Omental fat pad (tissue), 3 donors: ENCODE measurements at regions not wholly inside any gene's neighbourhood (a gene's known extent, or its start where the extent isn't known, plus 50 kb on each side); places are given as distances from the start of the nearest gene placed in this dataset.

Experiments used
- ATAC-seq: fragments of 150-250 bp; one replicate; pipeline ENCODE4 v1.9.1; 2016; ENCODE audit warnings: mild to moderate bottlenecking, moderate library complexity; ENCODE audit not compliant: low FRiP score
- DNase-seq: peaks from one replicate; pipeline ENCODE4 v3.0.0-alpha.2; 2019; ENCODE audit warnings: low spot score
- TF ChIP-seq, protein P1 (sequence below), 3 donors: fragments of 450-650 bp; IDR thresholded peaks; one replicate each; pipeline ENCODE4 v1.5.1; 2016 to 2017; ENCODE audit warnings: antibody characterized with exemption in 3 of 3, mild to moderate bottlenecking in 3 of 3, moderate library complexity in 2 of 3

DNA sequence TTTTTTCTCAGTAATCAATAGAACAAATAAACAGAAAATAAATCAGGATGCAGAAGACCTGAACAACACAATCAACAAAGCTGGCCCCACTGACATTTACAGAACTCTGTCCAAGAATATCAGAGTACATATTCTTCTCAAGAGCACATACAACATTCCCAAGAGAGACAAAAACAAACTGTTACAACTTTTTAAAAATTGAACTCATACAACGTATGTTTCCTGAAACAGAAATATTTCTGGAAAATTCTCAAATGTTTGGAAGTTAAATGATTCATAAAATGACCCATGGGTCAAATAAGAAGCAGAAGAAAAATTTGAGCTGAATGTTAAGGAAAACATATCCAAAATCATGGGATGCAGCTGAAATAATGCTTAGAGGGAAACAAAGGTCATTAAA is 93.9 kb upstream of the VIPR2 start:
- no peak for DNase-seq
- ATAC-seq: no peak
- TF ChIP-seq, protein P1, sequence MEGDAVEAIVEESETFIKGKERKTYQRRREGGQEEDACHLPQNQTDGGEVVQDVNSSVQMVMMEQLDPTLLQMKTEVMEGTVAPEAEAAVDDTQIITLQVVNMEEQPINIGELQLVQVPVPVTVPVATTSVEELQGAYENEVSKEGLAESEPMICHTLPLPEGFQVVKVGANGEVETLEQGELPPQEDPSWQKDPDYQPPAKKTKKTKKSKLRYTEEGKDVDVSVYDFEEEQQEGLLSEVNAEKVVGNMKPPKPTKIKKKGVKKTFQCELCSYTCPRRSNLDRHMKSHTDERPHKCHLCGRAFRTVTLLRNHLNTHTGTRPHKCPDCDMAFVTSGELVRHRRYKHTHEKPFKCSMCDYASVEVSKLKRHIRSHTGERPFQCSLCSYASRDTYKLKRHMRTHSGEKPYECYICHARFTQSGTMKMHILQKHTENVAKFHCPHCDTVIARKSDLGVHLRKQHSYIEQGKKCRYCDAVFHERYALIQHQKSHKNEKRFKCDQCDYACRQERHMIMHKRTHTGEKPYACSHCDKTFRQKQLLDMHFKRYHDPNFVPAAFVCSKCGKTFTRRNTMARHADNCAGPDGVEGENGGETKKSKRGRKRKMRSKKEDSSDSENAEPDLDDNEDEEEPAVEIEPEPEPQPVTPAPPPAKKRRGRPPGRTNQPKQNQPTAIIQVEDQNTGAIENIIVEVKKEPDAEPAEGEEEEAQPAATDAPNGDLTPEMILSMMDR (IDR thresholded peaks at IDR 0.05): no peak

DNA sequence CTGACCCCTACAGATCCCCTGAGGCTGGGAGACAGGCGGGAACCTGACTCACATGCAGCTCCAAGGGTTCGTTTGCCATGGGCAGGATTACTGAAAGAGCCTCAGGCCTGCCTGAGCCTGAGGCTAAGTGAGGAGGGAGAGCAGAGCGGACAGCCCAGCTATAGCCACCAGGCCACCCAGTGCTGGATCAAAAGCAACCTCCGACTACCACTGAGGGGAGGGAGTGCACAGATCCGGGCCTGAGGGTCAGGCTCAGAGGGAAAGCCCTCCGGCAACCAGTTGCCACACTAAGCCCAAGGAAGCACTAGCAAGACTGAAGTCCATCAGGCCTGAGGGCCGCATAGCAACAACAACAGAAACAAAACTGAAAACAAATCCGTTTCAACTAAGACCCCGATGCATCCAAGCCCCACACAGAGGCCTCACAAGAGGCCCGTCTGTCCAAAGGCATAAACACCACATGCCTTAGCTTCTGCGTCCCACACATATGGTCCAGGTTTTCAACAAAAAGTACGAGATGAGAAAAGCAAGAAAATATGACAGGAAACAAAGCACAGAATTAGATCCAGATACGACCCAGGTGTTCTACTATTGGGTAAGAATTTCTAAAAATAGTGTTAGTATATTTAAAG is 92.5 kb upstream of the VIPR2 start:
- ATAC-seq: no peak
- TF ChIP-seq, protein P1 (IDR thresholded peaks at IDR 0.05): no peak

DNA sequence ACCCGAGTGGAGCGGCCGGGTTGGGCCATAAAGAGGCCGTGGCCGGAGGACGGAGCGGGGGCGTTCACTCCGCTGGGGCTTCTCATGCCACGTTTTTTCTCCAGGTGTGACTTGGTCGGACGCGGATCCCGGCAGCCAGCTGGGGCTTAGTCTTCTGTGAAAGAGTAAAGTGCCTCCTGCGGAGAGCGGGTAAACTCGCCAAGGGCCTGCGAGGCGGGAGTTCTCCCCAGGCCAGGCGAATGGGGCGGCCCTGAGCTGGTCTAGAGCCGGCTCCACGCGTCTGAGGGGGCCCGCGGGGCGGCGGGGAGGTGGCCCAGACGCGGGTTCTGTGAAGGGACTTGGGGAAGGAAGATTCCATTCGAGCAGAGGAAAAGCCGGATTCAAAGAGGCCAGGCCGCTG is 86.3 kb upstream of the VIPR2 start:
- ATAC-seq (no peak), DNase-seq (no peak)
- TF ChIP-seq, protein P1 (IDR thresholded peaks at IDR 0.05): no peak

More for the DNA sequence above, 92.5 kb upstream of the VIPR2 start:
- DNase-seq: no peak

DNA sequence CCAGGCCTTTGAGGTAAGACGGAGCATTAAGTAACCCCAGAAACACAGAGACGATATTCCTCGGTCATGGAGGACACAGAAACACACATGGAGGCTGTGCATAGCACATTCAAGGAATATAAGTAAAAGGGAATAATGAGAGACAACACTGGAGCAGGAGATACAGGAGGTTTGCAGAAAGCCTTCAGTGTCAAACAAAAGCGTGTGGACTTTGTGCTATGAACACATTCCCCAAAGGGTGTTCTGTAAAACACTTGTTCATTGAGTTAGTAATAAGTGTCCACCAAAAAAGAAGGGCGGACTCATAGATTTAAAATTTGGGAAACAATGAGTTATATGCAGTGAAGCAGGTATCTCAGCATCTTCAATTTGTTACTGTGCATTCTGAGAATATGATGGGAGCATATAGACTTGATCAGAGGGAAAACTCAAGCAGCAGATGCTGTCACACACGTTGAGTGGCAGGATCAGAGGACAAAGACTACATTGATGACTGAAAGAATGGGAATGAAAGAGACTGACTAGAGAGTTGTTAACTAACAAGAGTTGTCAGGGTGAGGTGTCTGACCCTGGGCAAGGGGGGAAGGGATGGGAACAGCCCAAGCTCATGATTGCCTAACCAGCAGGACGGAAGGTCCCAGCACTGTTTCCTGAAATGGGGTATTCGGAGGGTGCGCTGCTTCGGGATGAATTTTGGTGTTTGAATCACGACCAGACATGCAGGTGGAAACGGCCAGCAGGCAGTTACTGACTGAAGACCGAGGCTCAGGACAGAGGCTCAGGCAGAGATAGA is 85.2 kb upstream of the VIPR2 start:
- DNase-seq: no peak
- no peak for ATAC-seq
- TF ChIP-seq, protein P1 (IDR thresholded peaks at IDR 0.05): no peak

DNA sequence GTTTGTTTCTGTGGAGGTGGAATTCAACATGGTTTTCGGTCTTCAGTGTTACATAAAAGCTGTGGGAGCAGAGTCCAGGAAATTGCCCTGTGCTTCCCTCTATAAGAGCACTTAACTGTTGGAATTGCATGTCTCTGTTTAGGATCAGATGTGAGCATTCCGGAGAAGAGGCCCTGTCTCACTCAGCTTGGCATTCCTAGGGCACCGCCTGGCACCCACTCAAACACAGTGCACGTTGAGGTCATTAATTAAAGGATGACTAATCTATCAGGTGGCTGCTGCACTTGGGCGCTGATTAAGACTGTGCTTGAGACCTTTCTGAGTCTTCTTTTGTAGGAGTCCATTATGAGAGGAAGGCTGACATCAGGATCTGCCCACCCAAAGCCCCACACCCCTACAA is 82.8 kb upstream of the VIPR2 start:
- peak; percentile 44 for DNase-seq
- TF ChIP-seq, protein P1 (IDR thresholded peaks at IDR 0.05): no peak
- peak; percentile 94 for ATAC-seq

DNA sequence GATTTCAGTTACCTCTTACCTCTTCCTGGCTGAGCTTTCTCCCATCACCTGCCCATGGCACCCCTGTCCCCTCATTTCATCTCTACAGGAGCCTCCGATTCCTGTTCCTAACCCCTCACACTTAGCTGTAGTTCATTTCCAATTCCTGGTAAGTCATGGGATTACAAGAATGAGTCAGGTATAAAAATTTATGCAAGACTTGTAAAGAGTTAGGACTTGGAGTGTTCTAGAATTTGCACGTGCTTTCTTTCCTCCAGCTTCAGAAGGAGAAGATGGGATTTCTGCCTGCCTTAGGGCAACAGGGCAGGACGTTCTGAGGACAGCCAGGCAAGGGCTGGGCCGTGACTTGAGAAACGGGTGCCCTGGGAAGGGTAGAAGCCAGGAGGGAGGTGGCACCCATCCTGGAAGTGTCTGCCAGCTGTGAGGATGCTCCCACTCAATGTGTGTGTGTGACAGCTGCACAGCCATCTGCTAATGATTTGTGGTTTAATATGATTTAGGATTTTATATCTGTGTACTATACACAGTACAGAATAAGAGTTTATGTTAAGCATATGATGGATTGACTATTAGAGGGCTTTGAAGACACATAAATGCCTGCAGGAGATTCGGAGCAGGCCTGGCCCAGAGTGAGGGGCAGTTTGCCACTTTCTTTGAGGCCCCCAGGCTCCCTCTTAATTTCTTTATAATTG is 81.5 kb upstream of the VIPR2 start:
- ATAC-seq: no peak
- TF ChIP-seq, protein P1 (IDR thresholded peaks at IDR 0.05): no peak
- DNase-seq: no peak
